Urothelium cell line (cell line): ENCODE measurements at regions not wholly inside any gene's neighbourhood (a gene's known extent, or its start where the extent isn't known, plus 50 kb on each side); places are given as distances from the start of the nearest gene placed in this dataset.
"Not testable (repeated sequence)": the region's sequence is repeated elsewhere in the genome, so short reads cannot be mapped to it uniquely, and the experiment has no call there.

ENCODE experiments used
- DNase-seq: peaks from one replicate; pipeline ENCODE4 v3.0.0; 2011; ENCODE audit warnings: low spot score, mixed read lengths
- FAIRE-seq: peaks from 2 replicates; lab custom pipeline; 2011; peaks lifted over from hg19 to GRCh38; lab: Jason Lieb, UNC

GRCh38 chr2:49861821-49862220, 707.5 kb upstream of the FSHR start:
- no peak for DNase-seq
- FAIRE-seq: no peak

- DNase-seq (no peak), FAIRE-seq (no peak)
Measured at GRCh38 chr2:49860834-49861233, 706.5 kb upstream of the FSHR start.

DNA sequence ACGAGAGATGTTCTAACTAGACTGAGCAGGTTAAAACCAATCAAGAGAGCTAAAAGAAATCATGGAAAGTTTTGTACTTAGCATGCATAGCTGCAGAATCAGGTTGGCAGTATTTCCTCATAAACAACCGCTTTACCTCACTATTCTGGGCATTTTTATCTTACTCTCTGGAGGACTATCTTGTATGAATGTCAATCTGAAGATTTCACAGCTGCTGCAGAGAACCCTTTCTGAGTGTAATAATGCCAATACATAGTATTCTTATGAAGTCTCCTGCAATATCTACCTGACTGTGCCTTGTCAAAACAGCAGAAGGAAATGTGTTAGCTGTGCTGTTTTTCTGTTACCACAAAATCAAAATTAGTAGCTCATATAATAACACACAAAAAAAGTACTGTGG, 705.9 kb upstream of the FSHR start:
- DNase-seq (no peak), FAIRE-seq (no peak)

GRCh38 chr2:49858657-49859056, 704.3 kb upstream of the FSHR start:
- no peak for FAIRE-seq

GRCh38 chr2:49858113-49858490, 703.8 kb upstream of the FSHR start:
- no peak for FAIRE-seq
- DNase-seq: no peak

More at GRCh38 chr2:49858657-49859056, 704.3 kb upstream of the FSHR start:
- no peak for DNase-seq

DNA sequence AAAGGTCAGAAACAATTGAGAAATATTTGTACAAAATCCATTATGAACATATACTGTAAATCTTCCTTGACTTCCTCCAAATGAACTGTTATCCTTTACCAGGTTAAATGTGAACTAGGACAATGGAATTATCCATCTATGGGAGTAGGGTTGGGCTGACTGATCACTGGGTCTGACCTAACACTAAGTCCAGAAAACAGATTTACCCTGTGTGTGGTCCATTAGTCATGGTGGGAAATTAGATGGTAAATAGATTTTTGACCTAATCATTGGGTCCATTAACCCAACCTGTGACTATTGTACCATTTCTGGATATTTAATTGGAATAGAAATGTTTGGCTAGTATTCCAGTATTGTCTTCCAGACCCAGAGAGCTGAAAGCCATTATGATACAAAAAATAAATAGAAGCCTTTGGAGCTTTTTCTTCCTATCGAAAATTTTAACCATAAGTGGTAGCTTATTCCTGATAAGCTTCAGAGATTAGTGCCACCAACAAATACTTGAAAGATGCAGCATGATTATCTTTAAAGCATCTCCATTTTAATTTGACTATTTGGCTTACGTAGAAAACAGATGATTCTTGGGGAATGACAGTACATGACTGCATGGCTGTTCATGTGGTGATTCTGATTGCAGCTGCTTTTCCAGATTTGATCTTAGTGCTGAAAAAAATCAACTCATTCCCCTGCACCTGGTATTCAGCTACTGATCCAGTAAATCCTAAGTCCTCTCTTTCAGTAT, 703.2 kb upstream of the FSHR start:
- no peak for DNase-seq
- FAIRE-seq: no peak

GRCh38 chr2:49845671-49846070, 691.4 kb upstream of the FSHR start:
- no peak for FAIRE-seq
- DNase-seq: no peak

GRCh38 chr2:49845021-49845420, 690.7 kb upstream of the FSHR start:
- DNase-seq: no peak
- FAIRE-seq: no peak

GRCh38 chr2:49844113-49844512, 689.8 kb upstream of the FSHR start:
- not testable (repeated sequence) for DNase-seq, FAIRE-seq

DNA sequence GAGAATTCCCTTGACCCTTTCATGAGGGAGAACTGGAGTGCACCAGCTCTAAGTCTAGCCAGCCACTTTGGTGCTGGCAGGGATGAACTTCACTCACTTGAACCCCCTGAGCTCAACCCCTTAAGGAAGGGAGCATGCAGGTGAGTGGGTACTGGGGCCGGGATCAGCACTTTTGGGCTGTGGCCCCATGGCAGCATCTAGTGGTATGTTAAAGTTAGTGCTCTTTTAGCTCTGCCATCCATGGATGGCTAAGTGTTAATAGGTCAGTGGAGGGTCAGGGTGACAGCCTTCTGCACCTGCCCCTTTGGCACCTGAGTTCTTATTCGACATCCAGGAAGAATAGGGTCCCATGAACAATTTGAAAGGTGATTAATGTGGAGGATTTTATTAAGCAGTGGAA, 689.0 kb upstream of the FSHR start:
- DNase-seq (no peak), FAIRE-seq (no peak)

DNA sequence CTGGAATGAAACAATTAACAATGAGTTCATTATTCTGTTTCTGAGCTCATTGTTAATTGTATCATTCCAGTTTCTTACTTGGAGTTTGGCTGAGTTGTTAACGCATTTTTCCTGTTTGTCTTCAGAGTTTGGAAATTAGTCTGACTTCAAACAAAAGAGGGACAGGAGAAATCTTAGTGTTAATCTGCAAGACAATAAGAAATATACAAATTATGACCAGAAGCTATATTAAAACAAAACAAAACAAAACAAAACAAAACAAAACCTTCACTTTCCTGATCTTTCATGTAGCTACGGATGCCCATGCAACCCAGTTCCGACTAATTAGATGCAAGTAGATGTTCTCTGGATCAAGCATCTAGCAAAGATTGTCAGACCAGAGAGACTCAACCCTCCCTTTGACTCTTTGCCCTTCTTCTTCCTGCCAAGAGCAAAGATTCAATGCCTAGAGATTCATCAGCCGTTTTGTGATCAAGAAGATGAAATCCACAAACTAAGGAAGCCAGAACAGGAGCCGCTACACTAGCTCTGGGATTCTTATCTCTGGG, 686.2 kb upstream of the FSHR start:
- DNase-seq: no peak
- FAIRE-seq: no peak

DNA sequence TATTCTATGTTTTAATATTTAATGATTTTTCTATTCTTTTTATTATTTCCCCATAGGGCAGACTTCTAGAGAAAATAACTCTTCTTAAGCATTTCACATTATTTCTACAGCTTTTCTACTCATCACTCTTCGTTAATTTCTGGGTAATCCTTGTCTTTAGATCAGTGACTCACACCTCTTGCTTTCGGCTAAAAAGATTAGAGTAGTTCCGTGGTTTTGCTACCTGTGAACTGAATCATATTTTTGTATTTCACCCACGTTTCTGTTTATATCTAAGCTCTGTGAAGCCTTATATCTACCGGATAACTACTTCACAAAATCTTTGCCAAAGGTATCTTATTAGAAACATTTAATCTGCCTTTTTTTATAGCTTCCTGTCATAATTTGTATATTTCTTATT, 685.5 kb upstream of the FSHR start:
- DNase-seq (no peak), FAIRE-seq (no peak)

GRCh38 chr2:49837561-49838293, 683.4 kb upstream of the FSHR start:
- no peak for FAIRE-seq
- DNase-seq: no peak

DNA sequence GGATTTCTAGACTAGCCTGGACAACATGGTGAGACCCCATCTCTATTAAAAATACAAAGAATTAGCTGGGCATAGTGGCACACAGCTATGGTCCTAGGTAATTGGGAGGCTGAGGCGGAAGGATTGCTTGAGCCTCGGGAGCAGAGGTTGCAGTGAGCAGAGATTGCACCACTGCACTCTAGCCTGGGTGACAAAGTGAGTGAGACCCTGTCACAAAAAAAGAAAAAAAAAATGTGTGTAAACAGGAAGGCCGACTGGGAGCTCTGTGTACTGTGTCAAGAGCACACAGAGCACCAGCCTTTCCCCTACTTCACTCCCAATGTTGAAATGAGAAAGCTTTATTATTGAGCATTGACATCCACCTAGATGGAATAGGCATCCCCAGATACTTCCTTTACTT, 681.7 kb upstream of the FSHR start:
- DNase-seq (no peak), FAIRE-seq (no peak)

DNA sequence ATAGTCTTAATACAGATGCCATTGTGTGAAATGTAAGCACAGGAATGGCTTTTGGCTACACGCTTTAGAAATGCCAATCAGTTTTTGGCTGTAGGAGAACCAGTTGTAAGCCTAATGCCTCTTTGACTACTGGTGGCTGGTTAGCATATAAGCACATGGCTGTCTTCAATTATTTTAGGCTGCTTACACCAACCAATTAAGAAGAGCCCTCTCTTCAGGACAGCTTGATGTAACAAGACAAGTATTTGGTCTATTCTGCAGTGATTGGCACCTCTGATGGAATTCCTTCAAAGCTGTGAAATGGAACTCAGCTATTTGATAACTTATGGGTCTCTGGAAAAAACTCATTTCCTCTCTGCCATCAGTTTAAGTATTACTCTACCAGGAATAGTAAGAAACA, 680.1 kb upstream of the FSHR start:
- FAIRE-seq (no peak), DNase-seq (no peak)

GRCh38 chr2:49832555-49832954, 678.2 kb upstream of the FSHR start:
- DNase-seq (no peak), FAIRE-seq (no peak)

GRCh38 chr2:49831698-49832367, 677.5 kb upstream of the FSHR start:
- peak; percentile 11 for DNase-seq
- FAIRE-seq: no peak

- no peak for FAIRE-seq
- no peak for DNase-seq
Measured at GRCh38 chr2:49830846-49831245, 676.5 kb upstream of the FSHR start.

DNA sequence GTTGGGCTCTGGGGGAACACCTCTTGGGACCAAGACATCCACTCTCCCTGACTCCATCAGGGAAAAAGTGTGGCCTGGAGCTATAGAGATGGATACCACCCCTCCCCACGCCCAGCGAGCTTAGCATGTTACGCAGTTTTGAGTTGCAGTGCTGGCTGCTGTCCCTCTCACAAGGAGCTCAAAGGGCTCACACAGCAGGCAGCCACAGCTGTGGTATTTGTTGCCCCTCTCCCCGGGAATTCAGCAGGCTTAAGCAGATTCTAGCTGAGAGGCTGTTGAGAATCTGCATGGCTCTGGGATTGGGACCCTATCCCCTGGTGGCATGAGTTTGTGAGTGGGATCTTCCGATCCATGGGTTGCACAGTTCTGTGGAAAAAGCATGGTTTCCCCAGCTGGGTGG, 673.1 kb upstream of the FSHR start:
- no peak for FAIRE-seq
- DNase-seq: no peak

- no peak for DNase-seq
- no peak for FAIRE-seq
Measured at GRCh38 chr2:49813208-49813607, 658.9 kb upstream of the FSHR start.

- FAIRE-seq: no peak
- no peak for DNase-seq
Measured at GRCh38 chr2:49812730-49813129, 658.4 kb upstream of the FSHR start.

DNA sequence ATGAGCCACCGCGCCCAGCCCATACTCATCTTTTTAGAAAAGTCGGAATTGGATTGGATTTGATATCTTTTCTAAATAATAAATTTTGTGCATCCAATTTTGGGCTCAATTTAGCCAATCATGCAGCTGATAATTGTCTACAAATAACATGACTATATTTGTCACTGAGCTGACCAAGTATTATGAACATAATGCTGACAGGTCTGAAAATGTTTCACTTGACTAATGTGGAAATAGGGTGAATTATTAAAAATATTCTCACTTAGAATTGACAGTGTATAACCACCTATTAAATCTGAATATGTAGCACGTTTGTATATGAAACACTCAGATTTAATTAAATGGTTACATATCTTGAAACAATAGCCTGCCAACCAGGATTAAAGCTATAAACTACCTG, 657.2 kb upstream of the FSHR start:
- FAIRE-seq (no peak), DNase-seq (no peak)
